ENCODE measurements at regions not wholly inside any gene's neighbourhood (a gene's known extent, or its start where the extent isn't known, plus 50 kb on each side); places are given as distances from the start of the nearest gene placed in this dataset.

DNA sequence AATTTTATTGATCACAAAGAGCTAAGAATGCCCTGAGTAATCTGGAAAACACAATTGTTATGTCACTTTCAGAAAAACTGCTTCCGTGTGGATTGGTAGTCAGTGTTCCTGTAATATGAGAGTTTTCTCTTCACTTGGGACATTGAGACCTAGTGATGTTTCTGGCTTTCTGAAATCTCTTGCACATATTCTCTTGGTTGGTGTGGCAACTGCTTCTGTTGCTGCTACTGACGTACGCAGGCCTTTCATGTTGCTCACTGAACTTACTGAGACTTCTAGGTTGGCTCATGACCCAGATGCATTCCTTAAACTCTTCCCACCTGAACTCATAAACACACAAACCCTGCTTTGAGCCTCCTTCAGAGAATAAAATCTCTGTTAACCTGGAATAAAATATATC, 175.0 kb upstream of the PFN2 start:
- Histone ChIP-seq H4K5ac (ENCODE audit: insufficient read length, low read depth, low read length) (no peak overlapping the region), H2BK15ac (ENCODE audit: low read length) (no peak overlapping the region), H3K4me2 (ENCODE audit: insufficient read depth in 1 of 2, low read depth in 2 of 2, low read length in 2 of 2) (no peak overlapping the region), H3K27me3 (replicated peaks in 1 of 4; ENCODE audit: control insufficient read depth in 3 of 4, extremely low read depth in 1 of 4, insufficient read depth in 3 of 4, low read length in 3 of 4) (no peaks in the 10 kb centered on the region), H2BK5ac (ENCODE audit: low read depth, low read length) (no peak overlapping the region), H3K4ac (replicated peaks; ENCODE audit: insufficient read length, low read depth, low read length) (no peak overlapping the region), H2BK12ac (ENCODE audit: low read depth, low read length) (no peak overlapping the region), H2AFZ (ENCODE audit: low read length) (0 out of 2 replicates have a peak overlapping the region, but pooled peaks have one; percentile 31), H2BK20ac (ENCODE audit: low read length) (no peak overlapping the region), H3K36me3 (ENCODE audit: control insufficient read depth in 2 of 4, insufficient read depth in 4 of 4, low read length in 3 of 4) (no peaks in the 10 kb centered on the region), H3K9ac (replicated peaks in 1 of 4; ENCODE audit: extremely low read depth in 1 of 4, low read depth in 3 of 4, low read length in 3 of 4) (no peak overlapping the region), H3K56ac (replicated peaks; ENCODE audit: insufficient read length, low read depth, low read length) (no peak overlapping the region), H3K4me3 (ENCODE audit: extremely low read depth in 1 of 4, insufficient read depth in 2 of 4, low read depth in 3 of 4, low read length in 4 of 4) (no peak overlapping the region), H2BK120ac (replicated peaks; ENCODE audit: low read depth, low read length) (no peak overlapping the region), H3K27ac (ENCODE audit: low read depth, low read length) (no peak overlapping the region), H4K91ac (replicated peaks; ENCODE audit: insufficient read length, low read length) (no peak overlapping the region), H4K8ac (ENCODE audit: extremely low read depth, insufficient read depth, low read length) (no peak overlapping the region), H3K14ac (ENCODE audit: insufficient read length) (no peak overlapping the region), H3K4me1 (replicated peaks in 1 of 4; ENCODE audit: control insufficient read depth in 3 of 4, insufficient read depth in 4 of 4, low read length in 3 of 4) (no peaks in the 10 kb centered on the region; a peak in 1 of 7 replicates), H3K79me1 (ENCODE audit: low read depth, low read length) (no peaks in the 10 kb centered on the region), H4K20me1 (replicated peaks in 1 of 2; ENCODE audit: control insufficient read depth in 1 of 2, insufficient read depth in 2 of 2, low read length in 2 of 2) (no peaks in the 10 kb centered on the region), H3K9me3 (ENCODE audit: insufficient read depth in 2 of 2, low read depth in 1 of 2, low read length in 1 of 2) (no peaks in the 10 kb centered on the region), H3K23ac (ENCODE audit: insufficient read length) (no peak overlapping the region), H2AK5ac (ENCODE audit: low read depth, low read length) (no peak overlapping the region), H3K23me2 (ENCODE audit: low read depth, low read length) (no peaks in the 10 kb centered on the region), H3K79me2 (ENCODE audit: control insufficient read depth in 1 of 2, insufficient read depth in 2 of 2, low read length in 2 of 2) (no peaks in the 10 kb centered on the region), H3K18ac (ENCODE audit: extremely low read depth, low read length) (no peak overlapping the region)
- FAIRE-seq (no peak), DNase-seq (ENCODE audit: low read depth in 1 of 2, low spot score in 2 of 2) (no peak)
- no peak for TF ChIP-seq POLR2AphosphoS5 (IDR thresholded peaks at IDR 0.05; ENCODE audit: low read depth, low read length)
- TF ChIP-seq, protein P1, sequence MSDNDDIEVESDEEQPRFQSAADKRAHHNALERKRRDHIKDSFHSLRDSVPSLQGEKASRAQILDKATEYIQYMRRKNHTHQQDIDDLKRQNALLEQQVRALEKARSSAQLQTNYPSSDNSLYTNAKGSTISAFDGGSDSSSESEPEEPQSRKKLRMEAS (IDR thresholded peaks at IDR 0.05), result no peak
- TF ChIP-seq, protein P2, sequence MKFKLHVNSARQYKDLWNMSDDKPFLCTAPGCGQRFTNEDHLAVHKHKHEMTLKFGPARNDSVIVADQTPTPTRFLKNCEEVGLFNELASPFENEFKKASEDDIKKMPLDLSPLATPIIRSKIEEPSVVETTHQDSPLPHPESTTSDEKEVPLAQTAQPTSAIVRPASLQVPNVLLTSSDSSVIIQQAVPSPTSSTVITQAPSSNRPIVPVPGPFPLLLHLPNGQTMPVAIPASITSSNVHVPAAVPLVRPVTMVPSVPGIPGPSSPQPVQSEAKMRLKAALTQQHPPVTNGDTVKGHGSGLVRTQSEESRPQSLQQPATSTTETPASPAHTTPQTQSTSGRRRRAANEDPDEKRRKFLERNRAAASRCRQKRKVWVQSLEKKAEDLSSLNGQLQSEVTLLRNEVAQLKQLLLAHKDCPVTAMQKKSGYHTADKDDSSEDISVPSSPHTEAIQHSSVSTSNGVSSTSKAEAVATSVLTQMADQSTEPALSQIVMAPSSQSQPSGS (IDR thresholded peaks at IDR 0.05; ENCODE audit: low read length), result no peak
- TF ChIP-seq TCF12 (IDR thresholded peaks at IDR 0.05; ENCODE audit: low read depth, low read length), result no peak
- CTCF ChIA-PET (ENCODE audit: partially characterized antibody), result interaction anchor here (1.6 kb wide), 1 partner anchor 15 kb away, joined by 3 read pairs; no protein-coding TSS in a partner anchor
- POLR2A ChIA-PET (ENCODE audit: partially characterized antibody), result no interaction called here
- 95% methylated on average over 3 of the region's 3 CpGs; no CpG with 5 or more reads in 1 of the 2 experiments for WGBS, 2 experiments (ENCODE audit: extremely low coverage in 1 of 2, insufficient coverage in 1 of 2, insufficient read length in 1 of 2, insufficient replicate concordance in 2 of 2, low coverage in 1 of 2, low lambda C conversion rate in 2 of 2, missing lambda C conversion rate in 1 of 2)
